Activated naive CD4-positive, alpha-beta T cell treated with anti-CD3 and anti-CD28 coated beads, Interleukin-2, amount 50 U/mL, for 72 hours (primary cell): ENCODE measurements at regions not wholly inside any gene's neighbourhood (a gene's known extent, or its start where the extent isn't known, plus 50 kb on each side); places are given as distances from the start of the nearest gene placed in this dataset.

Source experiments
- ATAC-seq, 2 donors: fragments of 150-1000 bp; cut with Tn5 transposase; 2 replicates each; pipeline ENCODE4 v1.10.0; 2021; ENCODE audit warnings: mild to moderate bottlenecking in 2 of 2, moderate library complexity in 2 of 2
- DNase-seq, 2 donors: peaks; one replicate each; pipeline ENCODE4 v3.0.0; 2021 to 2022; ENCODE audit warnings: low spot score in 2 of 2
- H3K27ac Mint-ChIP-seq, 2 donors: one replicate each; pipeline ENCODE4 v1.8.0; 2022; ENCODE audit warnings: mild to moderate bottlenecking in 2 of 2, mixed read lengths in 2 of 2
- H3K36me3 Mint-ChIP-seq, 2 donors: one replicate each; pipeline ENCODE4 v1.8.0; 2022; ENCODE audit warnings: mixed read lengths in 2 of 2
- H3K9me3 Mint-ChIP-seq, 2 donors: one replicate each; pipeline ENCODE4 v1.8.0; 2022; ENCODE audit warnings: mixed read lengths in 2 of 2

DNA sequence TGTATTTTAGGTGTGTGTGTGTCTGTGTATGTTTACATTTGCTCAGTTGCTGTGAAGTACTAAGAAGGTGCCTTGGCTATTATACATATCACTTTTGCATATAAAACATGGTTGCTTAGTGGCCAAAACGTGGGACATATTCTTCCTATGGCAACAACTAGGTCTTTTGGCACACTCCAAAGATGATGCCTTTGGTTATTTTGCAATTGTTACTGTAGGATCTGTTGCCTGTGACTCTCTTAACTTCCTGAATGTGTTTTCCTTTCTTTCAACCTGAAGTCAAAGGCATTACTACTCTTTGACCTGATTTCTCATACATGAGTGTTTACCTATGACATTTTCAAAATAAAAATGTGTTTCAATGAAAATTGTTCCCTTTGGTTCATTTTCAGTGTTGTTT, 160.5 kb downstream of the UBE2E3 start:
- peaks cover 5 to 11% of the 10 kb centered on the region in 2 donors for H3K9me3 Mint-ChIP-seq
- no peak for DNase-seq
- ATAC-seq, result no peak
- H3K27ac Mint-ChIP-seq, result peak overlapping the region; percentile 56 to 88
- H3K36me3 Mint-ChIP-seq, result peaks cover 17 to 27% of the 10 kb centered on the region in 2 donors

DNA sequence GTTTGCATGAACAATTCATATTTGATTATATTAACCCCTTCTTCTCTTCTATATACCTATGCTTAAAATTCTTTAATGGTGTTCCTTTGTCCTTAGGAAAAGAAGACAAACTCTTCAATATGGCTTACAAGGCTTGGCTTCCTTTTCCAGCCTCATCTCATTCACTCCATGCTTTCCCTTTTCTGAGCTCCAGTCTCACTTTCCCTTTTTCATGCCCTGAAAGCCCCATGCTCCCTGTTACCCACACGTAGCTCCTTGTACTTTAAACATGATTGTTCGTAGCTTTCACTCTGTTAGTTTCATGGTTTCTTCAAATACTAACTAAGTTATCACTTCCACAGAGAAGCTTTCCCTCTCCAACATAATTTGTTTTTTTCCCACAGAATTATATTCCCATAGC, 161.3 kb downstream of the UBE2E3 start:
- Mint-ChIP-seq H3K36me3 (peaks cover 17 to 22% of the 10 kb centered on the region in 2 donors), H3K9me3 (peaks cover 5 to 13% of the 10 kb centered on the region in 2 donors), H3K27ac (peak overlapping the region; percentile 88 to 97)
- DNase-seq (no peak), ATAC-seq (no peak)

DNA sequence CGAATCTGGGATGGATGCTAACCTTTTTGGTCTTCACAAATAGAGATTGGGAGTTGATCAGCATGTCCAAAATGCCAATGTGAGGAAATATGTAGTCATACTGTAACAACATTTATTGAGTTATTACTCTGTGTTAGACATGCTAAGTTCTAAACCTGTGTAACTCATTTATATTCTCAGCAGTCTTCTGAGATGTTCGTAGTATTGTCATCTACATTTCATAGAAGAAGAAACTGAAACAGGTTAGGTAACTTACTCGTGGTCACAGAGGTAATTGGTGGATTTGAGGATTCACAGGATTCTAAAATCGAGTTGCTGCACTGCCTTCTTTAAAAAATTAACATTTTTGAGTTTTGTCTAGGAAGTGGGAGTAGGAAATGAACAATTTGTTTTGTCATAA, 162.1 kb downstream of the UBE2E3 start:
- DNase-seq, result no peak
- Mint-ChIP-seq H3K27ac (peak overlapping the region; percentile 88 to 97), H3K36me3 (peaks cover 14 to 17% of the 10 kb centered on the region in 2 donors), H3K9me3 (peaks cover 9 to 10% of the 10 kb centered on the region in 2 donors)
- peak; percentile 89 to 94 for ATAC-seq

DNA sequence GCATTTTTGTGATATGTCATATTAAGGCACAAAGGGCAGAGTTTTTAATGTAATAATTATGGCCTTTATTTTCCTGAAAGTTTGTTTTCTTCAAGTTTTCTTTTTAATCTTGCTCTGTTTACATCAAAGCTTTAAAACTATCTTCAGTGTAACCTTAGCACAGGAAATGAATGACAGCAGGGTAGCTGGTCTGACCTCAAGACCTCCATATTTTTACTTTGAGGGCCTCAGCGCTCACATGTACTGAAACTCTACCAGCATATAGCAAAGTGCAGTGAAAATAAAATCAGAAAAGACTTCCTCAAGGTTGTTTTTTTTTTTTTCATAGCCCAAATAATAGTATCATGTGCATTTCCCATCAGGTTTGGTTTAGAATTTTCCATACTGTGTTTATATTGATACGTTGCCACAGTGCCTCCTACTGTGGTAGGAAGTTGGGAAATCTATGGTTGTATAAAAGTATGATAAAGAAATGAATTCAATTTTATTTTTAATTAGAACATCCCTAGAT, 163.4 kb downstream of the UBE2E3 start:
- ATAC-seq, result no peak
- peaks cover 9 to 10% of the 10 kb centered on the region in 2 donors for H3K9me3 Mint-ChIP-seq
- H3K36me3 Mint-ChIP-seq, result peaks cover 14 to 17% of the 10 kb centered on the region in 2 donors
- DNase-seq, result no peak
- H3K27ac Mint-ChIP-seq, result peak overlapping the region in 1 of 2 donors; percentile 85

DNA sequence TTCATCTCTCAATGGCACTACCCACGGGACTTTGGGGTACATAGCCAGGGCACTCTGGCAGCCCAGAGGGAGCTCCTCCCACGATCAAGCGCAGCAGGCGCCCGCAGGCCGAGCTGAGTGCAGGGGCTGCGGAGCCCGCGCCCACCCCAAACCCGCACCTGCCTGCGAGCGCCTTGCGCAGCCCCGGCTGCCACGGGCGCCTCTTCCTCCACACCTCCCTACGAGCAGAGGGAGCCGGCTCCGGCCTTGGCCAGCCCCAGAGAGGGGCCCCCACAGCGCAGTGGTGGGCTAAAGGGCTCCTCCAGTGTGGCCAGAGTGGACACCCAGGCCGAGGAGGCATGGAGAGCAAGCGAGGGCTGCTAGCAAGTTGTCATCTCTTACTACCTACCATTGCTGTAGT, 165.2 kb downstream of the UBE2E3 start:
- ATAC-seq, result no peak
- peak overlapping the region; percentile 48 to 56 for H3K27ac Mint-ChIP-seq
- peaks cover 9 to 10% of the 10 kb centered on the region in 2 donors for H3K9me3 Mint-ChIP-seq
- no peak for DNase-seq
- H3K36me3 Mint-ChIP-seq, result peaks cover 14 to 17% of the 10 kb centered on the region in 2 donors

DNA sequence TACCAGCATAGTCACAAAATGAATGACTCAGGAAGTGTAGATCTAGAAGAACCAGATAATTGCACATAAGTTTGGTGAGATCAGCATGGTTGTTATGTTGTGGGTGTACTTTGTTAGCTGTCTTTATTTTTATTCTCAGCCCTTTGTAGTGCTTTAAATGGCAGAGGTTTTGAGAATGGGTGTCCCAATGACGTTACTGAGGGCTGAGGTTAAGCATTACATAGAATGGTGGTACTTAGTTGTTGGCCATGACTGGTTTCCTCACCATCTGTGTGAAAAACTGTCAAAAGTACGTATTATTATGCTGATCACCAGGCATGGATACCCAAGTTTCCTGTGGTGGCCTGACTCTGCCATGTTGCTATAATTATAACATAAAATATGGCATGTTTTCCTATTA, 165.8 kb downstream of the UBE2E3 start:
- DNase-seq (no peak), ATAC-seq (peak in 1 of 2 donors; percentile 23)
- Mint-ChIP-seq H3K36me3 (peaks cover 15 to 19% of the 10 kb centered on the region in 2 donors), H3K27ac (no peak overlapping the region), H3K9me3 (peaks cover 9 to 10% of the 10 kb centered on the region in 2 donors)

DNA sequence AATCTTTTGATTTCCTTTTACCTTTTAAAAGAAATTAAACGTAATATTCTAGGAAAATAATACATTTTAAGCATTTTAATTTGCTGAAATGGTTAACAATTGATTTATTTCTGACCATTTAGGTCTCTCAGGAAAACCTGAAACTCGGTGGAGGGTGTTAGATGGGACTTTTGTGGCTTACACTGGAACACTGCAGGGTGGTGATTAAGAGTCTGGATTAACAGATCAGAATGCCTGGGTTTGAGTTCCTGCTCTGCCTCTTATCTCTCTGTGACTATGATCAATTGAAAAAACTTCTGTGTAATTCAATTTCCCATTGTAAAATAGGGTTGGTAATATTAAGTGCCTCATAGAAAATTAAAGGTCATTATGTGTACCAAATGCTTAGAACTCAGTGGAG, 168.7 kb downstream of the UBE2E3 start:
- Mint-ChIP-seq H3K36me3 (peaks cover 22 to 33% of the 10 kb centered on the region in 2 donors), H3K27ac (no peak overlapping the region), H3K9me3 (peaks cover 9 to 10% of the 10 kb centered on the region in 2 donors)
- no peak for ATAC-seq
- DNase-seq, result no peak

DNA sequence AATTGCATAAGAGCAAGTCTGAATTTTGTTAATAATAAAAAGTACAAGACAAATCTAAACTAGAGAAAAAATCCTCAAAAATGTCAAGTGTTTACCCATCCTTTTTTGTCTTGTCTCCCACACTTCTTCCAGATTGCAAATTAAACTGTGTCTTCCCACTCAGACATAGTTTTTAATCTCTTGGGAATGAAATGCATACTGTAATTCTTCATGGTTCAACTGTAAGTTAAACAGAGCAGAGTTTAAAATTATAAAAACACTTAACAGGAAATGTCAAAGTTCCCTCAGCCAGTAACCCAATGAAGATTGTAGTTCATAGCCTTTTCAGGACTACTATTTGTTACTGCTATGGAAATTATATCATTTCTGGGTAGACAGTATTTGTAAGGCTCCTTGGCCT, 171.8 kb downstream of the UBE2E3 start:
- Mint-ChIP-seq H3K9me3 (peaks cover 4 to 9% of the 10 kb centered on the region in 2 donors), H3K36me3 (peaks cover 15 to 41% of the 10 kb centered on the region in 2 donors), H3K27ac (peak overlapping the region in 1 of 2 donors; percentile 7)
- no peak for DNase-seq
- ATAC-seq, result no peak

DNA sequence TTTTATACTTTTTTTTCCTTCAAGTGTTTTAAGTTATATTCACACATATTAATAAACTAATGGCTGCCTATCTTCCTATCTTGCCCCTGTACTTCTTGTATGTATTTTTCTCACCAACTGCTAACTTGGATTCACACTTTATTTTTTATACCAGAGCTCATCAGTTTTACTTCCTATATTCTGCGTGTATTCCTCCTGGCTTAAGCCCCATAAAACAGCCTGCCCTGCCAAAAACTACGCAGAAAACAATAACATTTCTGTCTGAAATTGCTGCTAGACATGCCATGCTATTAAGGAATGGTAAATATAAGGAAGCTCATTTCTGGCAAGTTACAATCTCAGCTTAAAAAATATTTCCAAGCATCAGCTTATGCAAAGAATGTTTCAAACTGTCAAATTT, 172.3 kb downstream of the UBE2E3 start:
- peaks cover 15 to 43% of the 10 kb centered on the region in 2 donors for H3K36me3 Mint-ChIP-seq
- DNase-seq (no peak), ATAC-seq (no peak)
- peaks cover 4 to 6% of the 10 kb centered on the region in 2 donors for H3K9me3 Mint-ChIP-seq
- peak overlapping the region in 1 of 2 donors; percentile 21 for H3K27ac Mint-ChIP-seq

DNA sequence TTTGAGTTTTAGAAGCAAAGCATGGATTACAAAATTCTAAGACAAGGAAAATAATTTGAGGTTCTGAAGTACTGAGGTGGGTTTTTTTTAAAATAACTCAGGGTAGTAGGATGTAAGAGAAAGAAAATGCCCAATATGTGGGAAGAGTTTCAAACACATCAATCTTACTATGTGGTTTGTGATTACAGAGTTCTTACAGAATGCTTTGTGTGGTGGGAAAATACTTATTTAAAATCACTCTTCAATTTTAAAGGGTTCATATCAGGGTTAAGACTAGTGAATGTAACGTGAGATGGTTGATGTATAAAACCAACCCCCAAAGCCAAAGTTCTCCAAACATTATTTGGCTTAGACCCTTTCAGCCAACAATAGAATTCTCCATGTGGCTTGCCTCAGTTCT, 173.5 kb downstream of the UBE2E3 start:
- Mint-ChIP-seq H3K27ac (peak overlapping the region in 1 of 2 donors; percentile 21), H3K9me3 (peaks cover 4 to 17% of the 10 kb centered on the region in 2 donors), H3K36me3 (peaks cover 15 to 51% of the 10 kb centered on the region in 2 donors)
- ATAC-seq, result no peak
- DNase-seq, result no peak

DNA sequence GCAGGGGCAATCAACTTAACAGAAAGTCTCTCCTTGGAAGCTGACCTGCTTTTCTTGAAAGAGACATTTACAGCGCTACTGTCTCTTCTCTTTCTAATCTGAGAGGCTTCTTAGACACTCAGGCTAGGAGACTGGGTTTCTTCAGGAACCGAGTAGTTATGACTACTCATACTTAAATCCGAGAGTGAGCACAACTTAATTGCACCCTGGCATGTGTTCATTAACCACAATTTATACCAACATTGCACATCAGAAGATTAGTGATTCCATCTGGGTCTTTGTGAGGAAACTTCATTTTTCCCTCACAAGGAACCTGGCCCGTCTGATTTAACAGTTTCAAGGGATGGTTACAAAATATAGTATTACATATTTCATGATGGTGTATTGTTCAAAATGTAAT, 176.9 kb downstream of the UBE2E3 start:
- peaks cover 4 to 23% of the 10 kb centered on the region in 2 donors for H3K9me3 Mint-ChIP-seq
- H3K36me3 Mint-ChIP-seq, result peaks cover 11 to 53% of the 10 kb centered on the region in 2 donors

DNA sequence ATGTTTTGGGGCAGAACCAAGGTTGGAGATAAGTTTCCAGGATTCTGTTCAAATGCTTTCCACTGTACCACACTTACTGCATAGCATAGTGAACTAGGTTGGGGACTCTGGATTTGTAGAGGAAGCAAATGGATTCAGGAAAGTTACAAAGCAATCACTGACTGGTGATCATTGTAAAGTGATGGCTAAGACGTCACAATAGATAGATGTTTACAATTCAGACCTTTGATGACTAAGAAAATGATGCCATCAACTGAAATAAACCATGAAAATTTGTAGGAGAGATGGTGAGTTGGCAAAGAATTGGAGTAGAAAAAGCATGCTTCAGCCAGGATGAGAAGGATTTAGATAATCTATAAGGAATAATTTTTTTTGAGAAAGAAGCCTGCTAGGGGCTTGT, 178.0 kb downstream of the UBE2E3 start:
- H3K9me3 Mint-ChIP-seq, result peaks cover 4 to 23% of the 10 kb centered on the region in 2 donors
- ATAC-seq, result no peak
- H3K36me3 Mint-ChIP-seq, result peaks cover 9 to 46% of the 10 kb centered on the region in 2 donors
- peak overlapping the region in 1 of 2 donors; percentile 9 for H3K27ac Mint-ChIP-seq
- no peak for DNase-seq

More for the DNA sequence above, 176.9 kb downstream of the UBE2E3 start:
- H3K27ac Mint-ChIP-seq, result no peak overlapping the region
- no peak for ATAC-seq
- DNase-seq, result no peak

DNA sequence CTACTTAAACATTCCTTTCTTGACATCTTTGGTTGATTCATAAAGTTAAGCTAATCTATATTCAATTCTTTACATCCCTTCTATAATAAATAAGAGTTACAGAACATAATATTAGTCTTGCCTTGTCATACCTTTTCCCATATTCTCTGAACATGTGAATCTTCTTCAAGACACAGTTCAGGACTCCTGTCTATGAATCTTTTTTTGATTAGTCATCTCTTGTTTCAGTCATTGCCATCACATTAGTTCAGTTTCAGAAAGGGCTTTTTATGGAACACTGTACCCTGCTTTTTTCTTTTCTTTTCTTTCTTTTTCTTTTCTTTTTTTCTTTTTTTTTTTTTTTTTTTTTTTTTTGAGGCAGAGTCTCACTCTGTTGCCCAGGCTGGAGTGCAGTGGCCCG, 181.2 kb downstream of the UBE2E3 start:
- no peak overlapping the region for H3K27ac Mint-ChIP-seq
- peak; percentile 26 to 72 for ATAC-seq
- no peak for DNase-seq

DNA sequence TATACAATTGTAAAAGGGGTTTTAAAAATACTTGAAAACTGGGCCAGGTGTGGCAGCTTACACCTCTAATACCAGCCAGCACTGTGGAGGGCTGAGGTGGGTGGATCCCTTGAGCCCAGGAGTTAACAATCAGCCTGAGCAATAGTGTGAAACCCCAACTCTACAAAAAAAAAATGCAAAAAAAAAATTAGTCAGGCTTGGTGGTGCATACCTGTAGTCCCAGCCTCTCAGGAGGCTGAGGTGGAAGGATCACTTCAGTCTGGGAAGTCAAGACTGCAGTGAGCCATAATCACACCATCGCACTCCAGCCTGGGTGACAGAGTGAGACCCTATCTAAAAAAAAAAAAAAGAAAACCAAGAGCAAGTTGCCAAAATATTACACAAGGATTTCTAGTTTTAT, 182.7 kb downstream of the UBE2E3 start:
- DNase-seq, result no peak
- H3K27ac Mint-ChIP-seq, result peak overlapping the region in 1 of 2 donors; percentile 8

More for the DNA sequence above, 181.2 kb downstream of the UBE2E3 start:
- H3K36me3 Mint-ChIP-seq, result peaks cover 17 to 39% of the 10 kb centered on the region in 2 donors
- peaks cover 12 to 33% of the 10 kb centered on the region in 2 donors for H3K9me3 Mint-ChIP-seq

DNA sequence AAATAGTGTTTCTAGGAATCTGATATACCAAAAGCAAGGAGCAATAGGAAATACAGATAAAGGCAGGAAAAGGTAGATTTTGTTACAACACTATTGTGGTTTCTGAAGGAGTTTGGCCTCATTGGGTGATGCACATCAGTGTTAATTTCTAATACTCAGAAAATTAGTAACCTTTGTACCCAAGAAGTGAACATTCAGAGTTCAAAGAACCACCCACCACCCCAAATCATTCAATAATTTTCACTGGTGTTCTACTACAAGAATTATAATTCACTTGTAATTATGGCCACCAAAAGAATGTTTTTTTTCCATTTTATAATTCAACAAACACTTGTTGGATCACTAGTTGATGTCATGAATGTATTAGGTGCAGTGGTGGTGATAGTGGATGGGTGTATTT, 183.3 kb downstream of the UBE2E3 start:
- peaks cover 28 to 45% of the 10 kb centered on the region in 2 donors for H3K36me3 Mint-ChIP-seq
- ATAC-seq (no peak), DNase-seq (no peak)
- H3K27ac Mint-ChIP-seq, result no peak overlapping the region
- peaks cover 23 to 32% of the 10 kb centered on the region in 2 donors for H3K9me3 Mint-ChIP-seq

More for the DNA sequence above, 182.7 kb downstream of the UBE2E3 start:
- ATAC-seq, result peak; percentile 69 to 74
- Mint-ChIP-seq H3K9me3 (peaks cover 21 to 38% of the 10 kb centered on the region in 2 donors), H3K36me3 (peaks cover 26 to 45% of the 10 kb centered on the region in 2 donors)

DNA sequence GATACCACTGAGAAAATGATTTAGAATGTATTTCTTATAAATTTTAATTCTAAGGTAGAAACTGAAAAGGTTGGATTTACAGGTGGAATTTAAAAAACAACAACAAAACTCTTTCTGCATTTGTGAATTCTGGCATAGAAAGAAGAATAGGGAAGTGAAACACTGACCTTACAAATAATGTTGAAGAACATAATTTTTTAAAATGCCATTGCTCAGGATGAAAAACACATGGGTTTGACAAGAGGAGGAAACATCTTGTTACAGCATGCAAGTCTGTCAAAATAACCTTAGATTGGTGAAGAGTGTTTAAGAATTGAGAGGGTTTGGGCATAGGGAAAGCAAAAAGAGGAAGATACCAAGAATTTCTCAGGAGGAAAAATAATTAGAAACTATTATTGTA, 184.3 kb downstream of the UBE2E3 start:
- peaks cover 23 to 28% of the 10 kb centered on the region in 2 donors for H3K9me3 Mint-ChIP-seq
- DNase-seq (no peak), ATAC-seq (no peak)
- peaks cover 28 to 45% of the 10 kb centered on the region in 2 donors for H3K36me3 Mint-ChIP-seq
- H3K27ac Mint-ChIP-seq, result peak overlapping the region in 1 of 2 donors; percentile 90

DNA sequence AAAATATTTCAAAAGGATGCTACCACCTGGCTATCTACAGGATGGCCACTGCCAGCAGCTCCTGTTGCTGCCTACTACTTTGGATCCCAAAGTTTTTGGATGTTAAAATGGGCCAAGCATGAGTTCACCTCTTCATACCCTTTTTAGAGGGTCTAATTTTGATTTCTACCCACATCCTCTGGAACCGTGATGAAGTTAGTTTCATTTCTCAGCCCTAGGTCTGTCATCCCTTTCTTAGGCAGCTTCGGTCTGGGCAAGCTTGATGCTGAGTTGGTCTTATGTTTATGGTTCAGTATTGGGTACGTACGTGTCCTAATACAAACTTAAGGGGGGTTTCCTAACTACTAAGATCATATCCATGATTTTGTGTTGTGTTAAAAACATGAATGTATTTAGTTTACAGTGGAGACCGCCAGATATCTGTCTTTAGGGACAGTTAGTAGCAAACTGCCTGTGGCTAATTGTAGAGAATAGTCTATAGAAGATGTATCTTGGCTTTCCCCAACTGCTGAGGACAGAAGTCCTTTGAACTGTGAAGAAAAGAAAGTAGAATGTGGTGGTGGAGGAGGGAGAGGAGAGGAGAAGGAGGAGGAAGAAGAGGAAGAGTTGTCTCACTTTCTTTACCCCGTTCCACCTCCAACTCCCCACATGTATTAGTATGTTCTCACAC, 184.9 kb downstream of the UBE2E3 start:
- DNase-seq (no peak), ATAC-seq (peak; percentile 59 to 80)
- Mint-ChIP-seq H3K27ac (peak overlapping the region; percentile 90 to 99), H3K36me3 (peaks cover 28 to 45% of the 10 kb centered on the region in 2 donors), H3K9me3 (peaks cover 23 to 24% of the 10 kb centered on the region in 2 donors)
